ENCODE measurements at regions not wholly inside any gene's neighbourhood (a gene's known extent, or its start where the extent isn't known, plus 50 kb on each side); places are given as distances from the start of the nearest gene placed in this dataset.
A peak's percentile ranks its signal among the peaks of the same experiment; 100 is the strongest.
"Not testable (repeated sequence)": the region's sequence is repeated elsewhere in the genome, so short reads cannot be mapped to it uniquely, and the experiment has no call there.

- no peak for DNase-seq
These were observed 375.0 kb downstream of the IRX2 start for GRCh38 chr5:2376486-2376885.

GRCh38 chr5:2375757-2376250, 375.7 kb downstream of the IRX2 start:
- DNase-seq: no peak

DNA sequence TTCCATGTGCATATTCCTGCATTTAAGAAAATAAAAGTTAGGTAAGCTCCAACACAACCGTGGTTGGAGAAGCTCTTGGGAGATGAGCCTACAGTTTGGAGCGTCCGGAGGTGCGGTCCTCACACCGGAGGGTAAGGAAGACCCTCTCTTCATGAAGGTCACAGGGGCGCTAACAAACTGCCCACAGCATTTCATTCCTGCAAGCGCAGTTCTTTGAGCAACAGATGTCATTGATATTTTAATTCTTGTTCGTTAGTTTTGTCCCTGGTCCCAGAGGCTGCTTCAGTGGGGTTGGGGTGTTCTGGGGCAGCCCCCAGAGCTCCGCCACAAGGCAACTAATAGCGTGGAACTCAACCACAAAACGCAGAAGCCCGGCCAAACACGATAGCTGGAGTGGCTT, 376.2 kb downstream of the IRX2 start:
- no peak for DNase-seq

GRCh38 chr5:2374703-2375102, 376.8 kb downstream of the IRX2 start:
- DNase-seq: no peak

- DNase-seq: no peak
These were observed 377.8 kb downstream of the IRX2 start for GRCh38 chr5:2373631-2374030.

DNA sequence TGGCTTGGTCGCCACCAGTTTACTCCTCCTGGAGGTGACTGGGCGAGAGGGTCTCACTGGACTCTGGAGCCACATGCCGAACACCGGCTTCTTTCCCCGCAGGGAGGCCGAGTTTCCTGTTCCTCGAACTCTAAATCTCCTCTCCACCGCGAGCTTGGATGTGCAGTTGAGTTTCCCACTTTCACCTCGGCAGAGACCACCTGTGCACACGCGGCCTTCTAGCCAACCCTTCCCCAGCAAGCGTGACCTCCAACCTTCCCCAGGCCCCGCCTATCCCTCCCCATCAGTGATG, 380.1 kb downstream of the IRX2 start:
- DNase-seq: no peak

DNA sequence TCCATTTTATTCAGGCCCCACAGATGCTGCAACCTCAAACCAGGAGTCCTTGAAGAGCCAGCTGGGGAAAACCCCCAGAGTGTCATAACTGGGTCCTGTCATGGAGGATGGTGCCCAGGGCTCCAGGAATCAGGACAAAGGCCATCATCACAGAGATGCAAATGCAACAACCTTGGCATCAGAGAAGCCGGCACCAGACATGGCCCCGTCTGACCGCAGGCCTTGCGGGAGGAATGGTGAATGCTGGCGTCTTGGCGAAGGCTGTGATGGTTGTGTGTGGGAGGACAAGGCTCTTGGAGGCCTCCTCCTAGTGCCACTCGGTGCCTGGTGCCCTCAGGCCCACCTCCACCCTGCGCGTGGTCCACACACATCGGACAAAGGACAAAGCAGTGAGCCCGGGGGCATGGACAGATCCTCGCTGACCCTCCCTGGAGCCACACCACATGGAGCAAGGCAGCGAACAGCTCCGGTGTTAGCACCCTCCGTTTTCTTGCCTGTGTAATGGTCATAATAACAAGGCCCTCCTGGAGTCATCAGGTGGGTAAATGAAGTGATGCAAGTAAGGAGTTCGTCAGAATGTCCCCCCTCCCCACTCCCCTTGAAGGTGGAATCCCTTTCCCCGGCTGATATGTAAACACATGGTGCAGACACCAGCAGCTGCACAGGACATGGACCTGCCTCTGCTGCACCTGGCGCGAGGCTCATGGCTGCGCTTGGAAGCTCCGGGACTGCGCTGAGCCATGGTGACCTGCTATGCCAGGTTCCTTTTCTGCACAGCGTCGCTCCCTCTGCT, 380.7 kb downstream of the IRX2 start:
- no peak for DNase-seq

GRCh38 chr5:2369178-2369577, 382.3 kb downstream of the IRX2 start:
- no peak for DNase-seq

GRCh38 chr5:2366816-2367215, 384.7 kb downstream of the IRX2 start:
- no peak for DNase-seq

DNA sequence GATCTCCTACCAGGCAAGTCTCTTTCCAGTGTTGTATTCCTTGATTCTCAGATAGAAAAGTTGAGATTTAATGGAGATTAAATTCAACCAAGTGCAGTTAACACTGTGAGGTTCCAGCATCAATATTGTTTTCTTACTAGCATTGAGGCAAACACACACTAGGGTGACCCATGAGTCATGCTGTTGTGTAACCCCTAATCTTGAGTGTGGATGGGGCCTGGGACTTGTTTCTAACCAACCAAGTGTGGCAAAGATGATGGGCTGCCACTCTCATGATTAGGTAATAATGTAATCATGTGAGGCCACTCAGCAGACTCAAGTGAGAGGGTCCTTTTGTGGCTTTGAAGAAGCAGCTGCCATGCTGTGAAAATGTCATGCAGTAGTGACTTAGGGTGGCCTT, 394.2 kb downstream of the IRX2 start:
- DNase-seq: no peak

DNA sequence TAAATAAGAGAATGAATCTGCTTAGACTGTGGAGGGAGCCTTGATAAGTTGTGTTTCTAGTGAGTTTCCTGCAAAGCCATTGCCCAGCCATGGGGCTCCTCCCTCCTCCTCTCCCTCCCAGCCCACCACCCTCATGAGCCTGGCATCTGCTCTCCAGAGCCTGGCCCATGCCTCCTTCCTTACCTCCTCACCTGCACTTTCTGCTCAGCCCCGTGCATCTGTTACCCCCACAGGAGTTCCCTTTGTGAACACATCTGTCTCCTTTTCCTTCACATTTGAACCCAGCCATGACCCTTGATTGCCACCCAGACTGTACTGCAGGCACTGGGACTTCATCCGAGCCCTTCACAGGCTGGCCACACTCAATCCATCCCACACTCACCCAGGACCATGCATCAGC, 395.6 kb downstream of the IRX2 start:
- DNase-seq: no peak

GRCh38 chr5:2353871-2354440, 397.5 kb downstream of the IRX2 start:
- no peak for DNase-seq

DNA sequence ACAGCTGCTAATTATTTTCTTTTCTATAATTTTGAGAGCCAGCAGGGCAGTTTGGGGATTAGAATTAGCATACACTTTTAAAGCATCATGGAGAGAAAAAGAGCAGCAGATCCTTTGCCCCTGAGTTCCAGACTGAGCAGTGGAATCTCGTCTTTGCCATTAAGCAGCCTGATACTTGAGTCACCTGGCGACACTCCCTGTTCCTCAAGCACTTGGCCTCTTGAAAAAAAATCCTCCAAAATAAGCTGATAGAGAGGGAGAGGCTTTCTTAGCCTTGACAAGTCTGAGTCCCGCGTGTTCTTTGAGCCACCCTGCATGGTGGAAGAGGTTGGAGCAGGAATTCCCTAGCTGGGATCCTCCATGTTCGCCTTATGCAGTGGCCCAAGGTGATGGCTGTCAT, 398.3 kb downstream of the IRX2 start:
- DNase-seq: no peak

DNA sequence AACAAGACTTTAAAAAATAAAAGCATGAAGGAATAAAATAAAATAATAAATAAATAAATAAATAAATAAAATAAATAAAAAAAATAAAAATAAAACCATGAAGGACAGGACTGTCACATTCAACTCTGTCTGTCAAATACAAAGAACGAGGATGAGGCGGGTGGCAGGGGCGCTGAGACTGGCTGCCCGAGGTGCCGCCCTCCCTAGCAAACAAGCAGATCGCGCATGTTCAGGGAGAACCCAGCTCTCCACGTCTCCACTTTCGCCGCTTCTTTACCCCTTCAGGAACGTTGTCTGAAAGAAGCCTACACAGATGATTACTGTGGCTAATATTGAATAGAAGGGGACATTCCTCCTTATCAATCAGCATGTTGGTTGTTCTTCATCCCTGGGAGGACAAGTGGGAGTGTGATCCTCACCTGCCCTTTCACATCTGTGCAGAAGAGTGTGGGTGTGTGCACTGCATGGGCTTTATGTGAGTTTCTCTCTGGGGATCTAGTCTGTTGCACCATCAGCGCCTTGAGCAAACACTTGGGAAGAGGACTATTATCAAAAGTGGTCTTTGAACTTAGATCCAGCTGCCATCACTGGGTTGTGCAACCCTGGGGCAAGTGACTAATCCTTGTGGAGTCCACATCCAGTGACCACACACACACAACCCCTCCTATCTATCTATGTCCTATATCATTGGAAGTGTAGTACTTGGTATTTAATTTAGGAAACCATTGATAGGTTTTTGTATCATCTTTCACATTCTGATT, 399.2 kb downstream of the IRX2 start:
- no peak for DNase-seq

DNA sequence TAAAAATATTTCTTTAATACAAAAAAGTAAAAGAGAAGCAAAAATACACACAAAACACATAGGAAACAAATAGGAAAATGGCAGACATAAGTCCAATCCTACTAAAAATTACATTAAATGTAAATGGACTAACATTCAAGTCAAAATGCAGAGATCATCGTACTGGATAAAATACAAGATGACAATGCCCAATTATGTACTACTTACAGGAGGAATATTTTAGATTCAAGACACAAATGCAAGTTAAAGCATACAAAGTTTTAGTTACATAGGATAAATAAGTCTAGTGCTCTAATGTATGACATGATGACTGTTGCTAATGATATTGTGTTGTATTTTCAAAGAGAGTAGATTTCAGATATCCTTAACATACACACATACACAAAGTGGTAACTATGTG, 401.7 kb downstream of the IRX2 start:
- not testable (repeated sequence) for DNase-seq

GRCh38 chr5:2338686-2339085, 412.8 kb downstream of the IRX2 start:
- DNase-seq: peak; percentile 21

DNA sequence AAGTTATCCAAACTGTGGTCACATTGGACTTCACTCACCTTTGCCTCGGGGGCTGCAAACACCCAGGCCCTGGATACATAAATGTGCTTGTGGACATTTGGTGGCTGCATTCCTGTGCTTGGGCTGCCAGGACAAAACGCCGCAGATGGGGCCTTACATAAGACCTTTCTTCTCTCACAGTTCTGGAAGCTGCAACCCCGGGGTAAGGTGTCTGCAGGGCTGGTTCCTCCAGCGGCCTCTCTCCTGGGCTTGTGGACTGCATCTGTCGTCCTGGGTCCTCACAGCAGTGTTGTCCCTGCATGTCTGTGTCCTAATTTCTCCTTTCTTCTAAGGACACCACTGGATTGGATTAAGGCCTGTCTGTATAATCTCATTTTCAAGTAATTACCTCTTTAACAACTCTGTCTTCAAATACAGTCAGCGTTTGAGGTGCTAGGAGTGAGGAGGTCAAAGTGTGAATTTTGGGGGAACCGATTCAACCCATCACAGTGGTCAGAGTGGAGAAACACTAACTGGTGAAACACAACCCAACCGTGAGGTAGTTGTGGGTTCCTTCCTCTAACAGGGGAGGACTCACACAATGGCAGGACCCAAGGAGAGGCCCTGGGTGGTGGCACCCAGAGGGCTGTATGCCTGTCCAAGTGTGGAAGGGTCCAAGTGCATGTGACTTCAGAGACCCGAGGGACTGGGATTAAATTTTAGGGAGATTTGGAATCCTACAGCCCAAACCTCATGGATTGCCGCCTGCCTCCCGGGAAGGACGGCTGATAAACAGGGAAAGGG, 415.6 kb downstream of the IRX2 start:
- DNase-seq: no peak

GRCh38 chr5:2335125-2335732, 416.2 kb downstream of the IRX2 start:
- no peak for DNase-seq

GRCh38 chr5:2334719-2335118, 416.8 kb downstream of the IRX2 start:
- DNase-seq: no peak

DNA sequence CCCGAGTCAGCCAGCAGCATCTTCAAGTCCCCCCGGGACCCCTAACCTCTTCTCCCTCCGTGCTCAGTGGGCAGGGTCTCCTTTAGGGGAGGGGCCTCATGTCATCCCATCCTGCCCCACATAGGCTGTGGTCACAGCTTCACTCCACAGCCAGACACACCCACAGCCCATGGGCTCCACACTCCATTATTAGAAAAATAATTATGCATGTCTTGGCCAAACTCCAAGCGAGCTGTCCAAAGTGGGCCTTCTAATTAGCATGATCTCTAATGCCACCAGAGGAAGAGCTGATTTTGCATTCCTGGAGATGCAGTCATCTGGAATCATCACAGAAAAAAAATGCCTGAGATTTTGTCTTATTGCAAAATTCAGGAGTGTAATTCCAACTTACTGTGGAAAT, 418.2 kb downstream of the IRX2 start:
- DNase-seq: no peak

GRCh38 chr5:2332521-2332920, 419.0 kb downstream of the IRX2 start:
- DNase-seq: no peak

DNA sequence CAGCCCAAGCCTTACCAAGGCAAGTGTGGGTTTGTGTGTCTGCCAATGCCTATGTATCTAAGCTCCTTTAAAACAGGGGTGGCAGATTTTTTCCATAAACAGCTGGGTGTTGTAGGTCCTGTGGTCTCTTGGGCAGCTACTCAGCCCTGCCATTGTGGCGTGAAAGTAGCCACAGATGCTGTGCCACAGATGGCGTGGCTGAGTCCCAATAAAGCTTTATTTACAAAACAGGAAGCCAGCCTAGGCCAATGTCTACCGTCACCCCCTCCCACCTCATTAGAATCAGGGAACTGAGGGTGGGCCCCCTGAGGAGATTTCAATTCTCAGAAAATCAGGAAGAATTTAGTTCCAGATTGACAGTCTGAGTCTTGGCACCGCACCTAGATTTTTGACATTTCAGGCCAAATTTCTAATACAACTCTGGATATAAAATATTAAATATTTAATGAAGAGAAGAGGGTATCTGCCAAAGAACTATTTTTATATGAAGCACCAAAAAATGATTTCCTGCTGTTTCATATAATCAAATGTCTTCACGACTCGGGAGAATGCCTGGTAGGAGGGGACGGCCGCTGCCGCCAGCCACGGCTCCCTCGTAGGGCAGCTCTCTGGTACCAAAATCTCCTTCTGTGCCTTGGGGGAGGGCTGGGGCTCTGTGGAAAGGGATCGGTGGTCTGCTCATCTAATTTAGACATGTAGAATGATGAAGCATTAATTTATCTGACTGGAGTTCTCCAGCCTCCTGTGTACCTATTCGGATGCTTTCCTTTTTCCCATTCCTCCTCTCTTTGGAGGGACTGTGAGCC, 420.9 kb downstream of the IRX2 start:
- no peak for DNase-seq
